HG03103 (cell line): ENCODE measurements at regions not wholly inside any gene's neighbourhood (a gene's known extent, or its start where the extent isn't known, plus 50 kb on each side); places are given as distances from the start of the nearest gene placed in this dataset.

Experiments used
- ATAC-seq: cut with Tn5 transposase; IDR thresholded peaks from one replicate; pipeline ENCODE4 v1.9.1; 2021; ENCODE audit warnings: low read depth; ENCODE audit not compliant: unreplicated experiment

GRCh38 chr6:19013026-19013705, 626.0 kb downstream of the RNF144B start:
- no peak for ATAC-seq

GRCh38 chr6:19024737-19025136, 637.6 kb downstream of the RNF144B start:
- no peak for ATAC-seq

GRCh38 chr6:19028201-19028600, 641.1 kb downstream of the RNF144B start:
- ATAC-seq: no peak

GRCh38 chr6:19032591-19033295, 645.6 kb downstream of the RNF144B start:
- ATAC-seq: no peak

GRCh38 chr6:19033683-19034082, 646.5 kb downstream of the RNF144B start:
- ATAC-seq: no peak

GRCh38 chr6:19034986-19035385, 647.8 kb downstream of the RNF144B start:
- no peak for ATAC-seq

GRCh38 chr6:19035461-19036195, 648.5 kb downstream of the RNF144B start:
- no peak for ATAC-seq

- no peak for ATAC-seq
Measured at GRCh38 chr6:19036196-19036555, 649.0 kb downstream of the RNF144B start.

- no peak for ATAC-seq
Measured at GRCh38 chr6:19037607-19038006, 650.5 kb downstream of the RNF144B start.

GRCh38 chr6:19039287-19039686, 652.1 kb downstream of the RNF144B start:
- ATAC-seq: no peak

GRCh38 chr6:19041906-19042305, 654.8 kb downstream of the RNF144B start:
- no peak for ATAC-seq

GRCh38 chr6:19042420-19042819, 655.3 kb downstream of the RNF144B start:
- no peak for ATAC-seq

GRCh38 chr6:19050765-19051164, 663.6 kb downstream of the RNF144B start:
- ATAC-seq: no peak

GRCh38 chr6:19052219-19052618, 665.1 kb downstream of the RNF144B start:
- ATAC-seq: no peak

- ATAC-seq: no peak
Measured at GRCh38 chr6:19059102-19059501, 672.0 kb downstream of the RNF144B start.

GRCh38 chr6:19067165-19067564, 680.0 kb downstream of the RNF144B start:
- ATAC-seq: no peak

GRCh38 chr6:19070520-19070919, 683.4 kb downstream of the RNF144B start:
- ATAC-seq: no peak

- no peak for ATAC-seq
Measured at GRCh38 chr6:19083801-19084200, 696.7 kb downstream of the RNF144B start.

- ATAC-seq: no peak
Measured at GRCh38 chr6:19086480-19086879, 699.3 kb downstream of the RNF144B start.

- ATAC-seq: no peak
Measured at GRCh38 chr6:19087296-19087695, 700.1 kb downstream of the RNF144B start.

GRCh38 chr6:19087897-19088296, 700.7 kb downstream of the RNF144B start:
- no peak for ATAC-seq

GRCh38 chr6:19100752-19101151, 713.6 kb downstream of the RNF144B start:
- no peak for ATAC-seq
